GM21619 (cell line): ENCODE measurements at regions not wholly inside any gene's neighbourhood (a gene's known extent, or its start where the extent isn't known, plus 50 kb on each side); places are given as distances from the start of the nearest gene placed in this dataset.
"Not testable (repeated sequence)": the region's sequence is repeated elsewhere in the genome, so short reads cannot be mapped to it uniquely, and the experiment has no call there.

Experiments
- ATAC-seq: cut with Tn5 transposase; IDR thresholded peaks from one replicate; pipeline ENCODE4 v1.9.1; 2021; ENCODE audit not compliant: unreplicated experiment

- no peak for ATAC-seq
Observed at GRCh38 chr3:101946906-101947305, 97.6 kb downstream of the NFKBIZ start.

GRCh38 chr3:101950510-101950909 lies 101.2 kb downstream of the NFKBIZ start:
- peak; percentile 88 for ATAC-seq

DNA sequence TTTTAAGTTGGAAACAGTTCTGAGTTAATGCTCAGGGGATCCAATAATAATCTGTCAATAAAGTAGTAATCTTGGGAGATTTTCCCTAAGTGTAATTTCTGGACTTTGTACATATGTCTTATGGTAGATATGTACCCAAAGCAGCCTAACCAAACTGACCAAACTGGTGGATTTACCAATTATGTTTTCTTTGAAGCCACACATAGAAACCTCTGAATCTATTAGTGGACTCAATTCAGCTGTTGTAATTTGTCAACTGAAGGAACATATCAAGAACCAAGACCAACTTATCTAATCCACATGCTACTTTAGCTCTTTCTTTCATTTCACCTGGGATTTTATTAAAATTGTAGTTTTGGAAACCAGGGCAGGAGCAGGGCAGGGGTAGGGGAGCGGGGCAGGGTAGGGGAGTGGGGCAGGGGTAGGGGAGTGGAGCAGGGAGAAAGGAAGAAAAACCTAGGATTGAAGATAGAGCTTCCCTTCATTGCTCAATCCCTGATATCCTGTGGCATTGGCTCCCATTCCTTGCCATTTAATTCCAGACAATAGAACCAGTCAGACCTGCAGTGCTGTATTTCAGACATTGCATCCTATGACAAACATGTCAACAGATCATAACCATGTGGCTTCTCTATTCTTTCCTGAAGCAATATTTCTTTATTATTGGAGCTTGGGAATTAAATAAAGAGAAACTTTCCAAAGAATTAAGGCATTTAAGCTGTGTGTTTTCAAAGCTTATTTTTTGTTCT lies 101.8 kb downstream of the NFKBIZ start:
- no peak for ATAC-seq

DNA sequence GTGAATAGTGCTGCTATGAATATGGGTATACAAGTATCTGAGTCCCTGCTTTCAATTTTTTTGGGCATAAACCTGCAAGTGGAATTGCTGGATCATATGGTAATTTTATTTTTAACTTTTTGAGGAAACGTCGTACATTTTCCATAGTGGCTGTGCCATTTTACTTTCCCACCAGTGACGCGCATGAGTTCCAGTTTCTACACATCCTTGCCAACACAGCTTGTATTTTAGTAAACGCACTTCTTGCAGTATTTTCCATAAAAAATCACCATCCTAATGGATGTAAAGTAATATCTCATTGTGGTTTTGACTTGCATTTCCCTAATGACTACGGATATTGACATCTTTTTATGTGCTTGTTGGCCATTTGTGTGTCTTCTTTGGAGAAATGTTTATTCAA lies 105.0 kb downstream of the NFKBIZ start:
- no peak for ATAC-seq

DNA sequence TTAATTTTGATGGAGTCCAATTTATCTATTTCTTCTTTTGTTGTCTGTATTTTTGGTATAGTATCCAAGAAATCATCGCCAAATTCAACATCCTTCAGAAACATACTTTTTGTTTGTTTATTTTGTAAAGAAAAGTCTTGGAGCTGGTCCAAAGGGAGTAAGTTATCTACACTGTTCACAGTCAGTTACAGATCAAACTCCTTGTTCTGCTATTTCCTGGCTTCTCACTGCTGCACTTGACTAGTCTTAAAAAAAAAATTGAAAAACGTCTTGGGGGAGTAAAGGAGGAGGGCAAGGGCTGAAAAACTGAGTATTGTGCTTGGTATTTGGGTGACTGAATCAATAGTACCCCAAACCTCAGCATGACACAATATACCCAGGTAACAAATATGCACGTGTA lies 105.6 kb downstream of the NFKBIZ start:
- no peak for ATAC-seq

DNA sequence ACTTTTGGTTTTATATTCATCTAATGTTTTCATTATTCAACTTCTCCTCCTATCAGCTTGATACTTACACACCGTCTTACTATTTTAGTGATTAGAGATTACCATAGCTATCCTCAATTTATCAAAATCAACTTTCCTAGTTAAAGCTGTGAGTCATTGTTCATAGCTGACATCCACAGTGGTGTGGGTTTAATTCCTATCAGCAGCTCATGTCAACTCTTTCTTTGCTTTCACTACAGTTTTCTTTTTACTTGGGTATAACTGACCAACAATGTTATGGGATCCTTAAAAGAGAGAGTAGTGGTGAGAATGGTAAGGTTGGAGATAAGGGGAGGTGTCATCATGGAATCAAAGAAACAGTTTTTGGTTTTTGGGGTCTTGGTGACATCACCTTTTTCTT lies 112.7 kb downstream of the NFKBIZ start:
- no peak for ATAC-seq

DNA sequence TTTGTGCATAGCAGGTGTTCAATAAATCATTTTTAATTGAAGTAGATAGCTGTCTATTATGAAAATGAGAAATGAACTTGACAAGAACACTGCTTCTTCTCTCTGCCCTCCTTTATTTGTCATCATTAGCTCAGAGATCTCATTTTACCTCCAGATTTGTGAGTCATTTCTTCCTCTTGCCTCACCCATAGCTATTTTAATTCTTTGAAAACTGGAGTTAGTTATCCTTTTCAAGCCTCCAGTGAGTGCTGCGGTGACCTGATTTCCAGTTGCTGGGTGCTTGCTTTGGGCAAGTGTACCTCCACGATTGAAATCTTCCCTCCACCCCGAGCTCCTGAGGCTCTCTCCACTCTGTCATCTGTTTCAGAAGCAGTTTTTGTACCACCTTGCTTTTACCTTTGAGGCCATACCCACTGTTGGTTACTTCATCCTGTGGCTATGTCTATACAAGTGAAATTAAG lies 114.6 kb downstream of the NFKBIZ start:
- ATAC-seq, result no peak

GRCh38 chr3:101964861-101965260 lies 115.5 kb downstream of the NFKBIZ start:
- ATAC-seq, result no peak

DNA sequence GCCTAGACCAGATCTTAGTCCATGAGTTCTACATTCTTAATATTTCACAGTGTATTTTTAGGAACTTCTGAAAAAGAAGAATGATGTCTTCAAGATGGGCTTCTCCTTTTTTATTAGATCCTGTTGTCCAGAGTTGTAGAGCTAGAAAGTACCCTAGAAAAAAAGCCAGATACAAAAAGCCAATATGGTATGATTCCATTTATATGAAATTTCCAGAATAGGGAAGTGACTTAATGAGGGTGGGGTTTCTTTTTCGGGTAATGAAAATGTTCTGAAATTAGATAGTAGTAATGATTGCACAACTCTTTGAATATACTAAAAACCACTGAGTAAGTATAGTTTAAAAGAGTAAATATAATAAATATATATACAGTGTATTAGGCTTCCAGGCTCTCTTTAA lies 116.9 kb downstream of the NFKBIZ start:
- no peak for ATAC-seq

- no peak for ATAC-seq
Observed at GRCh38 chr3:101970212-101970611, 120.9 kb downstream of the NFKBIZ start.

GRCh38 chr3:101970905-101971304 lies 121.6 kb downstream of the NFKBIZ start:
- no peak for ATAC-seq

DNA sequence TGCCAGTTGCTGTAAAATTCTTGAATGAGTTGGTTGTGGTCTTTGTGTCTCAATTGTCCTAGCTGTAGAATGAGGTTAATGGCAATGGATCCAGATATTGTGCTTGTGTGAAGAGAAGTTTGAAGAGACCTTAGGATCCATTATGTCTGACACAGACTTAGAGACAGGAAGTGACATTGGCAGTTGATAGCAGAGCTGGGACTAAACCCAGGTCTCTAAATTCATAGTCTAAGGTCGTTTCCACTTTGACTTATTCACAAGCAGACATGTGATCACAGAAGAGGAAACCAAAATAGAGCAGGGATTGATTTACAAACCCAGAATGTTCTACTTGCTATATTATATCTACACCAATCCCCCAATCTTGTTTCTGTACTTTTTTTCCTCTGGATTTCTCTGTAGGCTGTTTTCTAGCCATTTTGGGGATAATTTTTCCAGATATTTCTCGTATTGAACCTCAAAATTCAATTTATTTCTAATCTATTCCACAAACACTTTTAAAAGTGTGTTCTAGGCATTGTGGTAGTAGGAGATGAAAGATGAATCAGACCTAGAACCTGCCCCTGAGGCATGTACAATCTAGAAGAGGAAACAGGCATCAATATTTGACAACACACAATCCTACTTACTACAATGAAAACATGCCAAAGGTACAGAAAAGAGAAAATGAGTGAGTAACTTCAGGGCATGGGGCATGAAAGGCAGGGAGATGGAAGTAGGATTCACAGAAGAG lies 123.3 kb downstream of the NFKBIZ start:
- no peak for ATAC-seq

GRCh38 chr3:101973163-101973505 lies 123.8 kb downstream of the NFKBIZ start:
- ATAC-seq, result no peak

GRCh38 chr3:101975415-101975814 lies 126.1 kb downstream of the NFKBIZ start:
- not testable (repeated sequence) for ATAC-seq

GRCh38 chr3:101976473-101976872 lies 127.2 kb downstream of the NFKBIZ start:
- peak; percentile 86 for ATAC-seq

- ATAC-seq, result no peak
Observed at GRCh38 chr3:101978348-101978747, 129.0 kb downstream of the NFKBIZ start.

- ATAC-seq, result no peak
Observed at GRCh38 chr3:101979033-101979432, 129.7 kb downstream of the NFKBIZ start.

DNA sequence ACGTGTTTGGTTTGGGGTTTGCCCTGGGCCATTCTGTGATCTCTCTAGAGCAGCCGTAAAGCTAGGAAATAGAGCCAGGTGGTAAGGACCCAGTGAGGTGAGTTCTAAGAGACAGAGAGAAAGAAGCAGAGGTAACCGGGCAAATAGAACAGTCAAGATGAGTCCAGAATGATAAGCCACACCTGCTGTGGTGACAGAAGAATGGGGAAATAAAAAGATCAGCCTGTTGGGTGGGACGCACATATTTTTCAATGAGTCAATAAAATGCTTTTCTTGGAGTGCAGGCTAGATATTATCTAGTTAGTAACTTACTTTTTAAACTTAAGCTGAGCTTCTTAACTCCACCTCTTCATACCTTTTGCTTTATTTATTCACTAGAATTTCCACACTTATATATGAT lies 135.0 kb downstream of the NFKBIZ start:
- ATAC-seq, result no peak

- no peak for ATAC-seq
Observed at GRCh38 chr3:101988596-101988995, 139.3 kb downstream of the NFKBIZ start.

DNA sequence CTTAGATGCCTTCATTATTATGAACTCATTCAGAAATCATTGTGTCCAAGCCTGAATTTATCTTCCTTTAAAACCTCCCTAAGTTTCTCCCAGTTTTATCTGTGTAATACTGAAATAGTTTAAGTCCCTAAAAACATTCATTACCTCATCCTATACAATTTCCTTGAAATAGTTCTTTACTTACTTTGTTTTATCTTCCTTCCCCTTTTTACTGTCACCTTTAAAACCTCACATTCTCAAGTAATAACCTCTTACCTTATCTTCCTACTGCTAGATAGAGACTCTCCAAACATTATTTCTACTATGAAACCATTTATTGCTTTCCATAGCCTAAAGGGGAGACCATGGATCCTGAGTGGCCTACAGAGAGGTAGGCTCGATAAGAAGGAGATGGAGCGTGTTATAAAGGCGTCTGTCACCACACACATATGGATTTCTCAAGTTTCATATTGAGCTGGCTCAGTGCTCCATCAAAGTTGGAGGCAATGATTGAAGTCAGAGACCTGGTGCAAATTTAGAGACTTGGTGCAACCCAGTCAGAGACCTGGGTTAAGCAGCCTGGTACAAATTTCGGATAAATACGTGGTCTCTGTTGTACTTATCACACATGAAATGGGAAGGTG lies 140.4 kb downstream of the NFKBIZ start:
- ATAC-seq, result no peak

- ATAC-seq, result no peak
Observed at GRCh38 chr3:101992863-101993262, 143.5 kb downstream of the NFKBIZ start.

- no peak for ATAC-seq
Observed at GRCh38 chr3:101994386-101994785, 145.1 kb downstream of the NFKBIZ start.
